ENCODE measurements at regions not wholly inside any gene's neighbourhood (a gene's known extent, or its start where the extent isn't known, plus 50 kb on each side); places are given as distances from the start of the nearest gene placed in this dataset.

DNA sequence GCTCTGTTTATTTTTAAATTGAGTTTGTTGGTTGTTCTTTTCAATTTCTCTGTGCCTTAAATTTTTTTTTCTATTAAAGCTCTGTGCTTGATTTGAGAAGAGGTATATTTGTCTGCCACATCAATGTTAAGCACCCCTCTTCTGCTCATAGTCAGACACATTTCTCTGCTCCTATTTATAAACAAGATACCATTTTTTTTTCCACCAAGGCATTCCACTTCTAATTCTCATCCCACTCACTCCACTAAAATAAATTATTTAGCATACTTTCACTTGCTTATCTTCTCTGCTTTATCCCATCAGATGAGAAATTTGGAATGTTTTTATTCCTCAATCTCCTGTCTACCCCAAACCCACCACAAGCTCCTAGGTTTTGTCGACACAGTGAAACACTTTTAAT lies 127.0 kb upstream of the PDE5A start (continued):
- TF ChIP-seq, protein P1, sequence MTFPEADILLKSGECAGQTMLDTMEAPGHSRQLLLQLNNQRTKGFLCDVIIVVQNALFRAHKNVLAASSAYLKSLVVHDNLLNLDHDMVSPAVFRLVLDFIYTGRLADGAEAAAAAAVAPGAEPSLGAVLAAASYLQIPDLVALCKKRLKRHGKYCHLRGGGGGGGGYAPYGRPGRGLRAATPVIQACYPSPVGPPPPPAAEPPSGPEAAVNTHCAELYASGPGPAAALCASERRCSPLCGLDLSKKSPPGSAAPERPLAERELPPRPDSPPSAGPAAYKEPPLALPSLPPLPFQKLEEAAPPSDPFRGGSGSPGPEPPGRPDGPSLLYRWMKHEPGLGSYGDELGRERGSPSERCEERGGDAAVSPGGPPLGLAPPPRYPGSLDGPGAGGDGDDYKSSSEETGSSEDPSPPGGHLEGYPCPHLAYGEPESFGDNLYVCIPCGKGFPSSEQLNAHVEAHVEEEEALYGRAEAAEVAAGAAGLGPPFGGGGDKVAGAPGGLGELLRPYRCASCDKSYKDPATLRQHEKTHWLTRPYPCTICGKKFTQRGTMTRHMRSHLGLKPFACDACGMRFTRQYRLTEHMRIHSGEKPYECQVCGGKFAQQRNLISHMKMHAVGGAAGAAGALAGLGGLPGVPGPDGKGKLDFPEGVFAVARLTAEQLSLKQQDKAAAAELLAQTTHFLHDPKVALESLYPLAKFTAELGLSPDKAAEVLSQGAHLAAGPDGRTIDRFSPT (tag by site-specific recombination; IDR thresholded peaks at IDR 0.05) = no peak
- TF ChIP-seq, protein P2, sequence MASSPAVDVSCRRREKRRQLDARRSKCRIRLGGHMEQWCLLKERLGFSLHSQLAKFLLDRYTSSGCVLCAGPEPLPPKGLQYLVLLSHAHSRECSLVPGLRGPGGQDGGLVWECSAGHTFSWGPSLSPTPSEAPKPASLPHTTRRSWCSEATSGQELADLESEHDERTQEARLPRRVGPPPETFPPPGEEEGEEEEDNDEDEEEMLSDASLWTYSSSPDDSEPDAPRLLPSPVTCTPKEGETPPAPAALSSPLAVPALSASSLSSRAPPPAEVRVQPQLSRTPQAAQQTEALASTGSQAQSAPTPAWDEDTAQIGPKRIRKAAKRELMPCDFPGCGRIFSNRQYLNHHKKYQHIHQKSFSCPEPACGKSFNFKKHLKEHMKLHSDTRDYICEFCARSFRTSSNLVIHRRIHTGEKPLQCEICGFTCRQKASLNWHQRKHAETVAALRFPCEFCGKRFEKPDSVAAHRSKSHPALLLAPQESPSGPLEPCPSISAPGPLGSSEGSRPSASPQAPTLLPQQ (tag by site-specific recombination; IDR thresholded peaks at IDR 0.05) = no peak
- TF ChIP-seq ZNF610 (tag by site-specific recombination; IDR thresholded peaks at IDR 0.05; ENCODE audit: borderline replicate concordance) = no peak
- no peak for TF ChIP-seq ZNF473 (tag by site-specific recombination; IDR thresholded peaks at IDR 0.05)
- TF ChIP-seq, protein P3, sequence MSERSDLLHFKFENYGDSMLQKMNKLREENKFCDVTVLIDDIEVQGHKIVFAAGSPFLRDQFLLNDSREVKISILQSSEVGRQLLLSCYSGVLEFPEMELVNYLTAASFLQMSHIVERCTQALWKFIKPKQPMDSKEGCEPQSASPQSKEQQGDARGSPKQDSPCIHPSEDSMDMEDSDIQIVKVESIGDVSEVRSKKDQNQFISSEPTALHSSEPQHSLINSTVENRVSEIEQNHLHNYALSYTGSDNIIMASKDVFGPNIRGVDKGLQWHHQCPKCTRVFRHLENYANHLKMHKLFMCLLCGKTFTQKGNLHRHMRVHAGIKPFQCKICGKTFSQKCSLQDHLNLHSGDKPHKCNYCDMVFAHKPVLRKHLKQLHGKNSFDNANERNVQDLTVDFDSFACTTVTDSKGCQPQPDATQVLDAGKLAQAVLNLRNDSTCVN (tag by site-specific recombination; optimal IDR thresholded peaks at IDR 0.05) = no peak

DNA sequence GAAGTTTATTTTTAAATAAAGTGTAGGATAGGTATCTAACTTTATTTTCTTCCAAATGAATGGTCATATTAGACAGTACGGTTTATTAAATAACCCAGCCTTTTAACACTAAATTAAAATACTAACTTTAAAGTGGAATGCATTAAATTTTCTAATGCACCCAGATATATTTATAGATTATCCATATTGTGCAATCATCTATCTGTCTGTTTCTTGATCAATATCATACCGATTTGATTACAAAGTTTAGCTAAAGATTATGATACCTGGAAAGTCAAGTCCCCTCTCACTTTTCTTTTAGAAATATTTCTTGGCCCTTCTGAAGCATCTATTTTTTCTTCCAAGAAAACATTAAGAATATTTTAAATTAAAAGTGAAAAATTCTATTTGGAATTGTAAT lies 124.3 kb upstream of the PDE5A start:
- no peaks in the 10 kb centered on the region for H3K36me3 ChIP-seq (ENCODE audit: control insufficient read depth in 2 of 2, insufficient read depth in 1 of 2, low read length in 2 of 2)
- no peak overlapping the region for H3K27ac ChIP-seq (ENCODE audit: extremely low read depth, low read depth, low read length)
- TF ChIP-seq, protein P4, sequence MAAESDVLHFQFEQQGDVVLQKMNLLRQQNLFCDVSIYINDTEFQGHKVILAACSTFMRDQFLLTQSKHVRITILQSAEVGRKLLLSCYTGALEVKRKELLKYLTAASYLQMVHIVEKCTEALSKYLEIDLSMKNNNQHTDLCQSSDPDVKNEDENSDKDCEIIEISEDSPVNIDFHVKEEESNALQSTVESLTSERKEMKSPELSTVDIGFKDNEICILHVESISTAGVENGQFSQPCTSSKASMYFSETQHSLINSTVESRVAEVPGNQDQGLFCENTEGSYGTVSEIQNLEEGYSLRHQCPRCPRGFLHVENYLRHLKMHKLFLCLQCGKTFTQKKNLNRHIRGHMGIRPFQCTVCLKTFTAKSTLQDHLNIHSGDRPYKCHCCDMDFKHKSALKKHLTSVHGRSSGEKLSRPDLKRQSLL (tag by site-specific recombination; IDR thresholded peaks at IDR 0.05) = no peak
- H3K9me3 ChIP-seq (ENCODE audit: control insufficient read depth, insufficient read depth, low read depth, low read length) = no peaks in the 10 kb centered on the region
- ChIA-PET POLR2A (no interaction called here), CTCF (no interaction called here)
- H3K4me1 ChIP-seq (ENCODE audit: control insufficient read depth, insufficient read depth, low read length) = no peaks in the 10 kb centered on the region
- no peak overlapping the region for H3K4me3 ChIP-seq (ENCODE audit: low read depth, low read length)

DNA sequence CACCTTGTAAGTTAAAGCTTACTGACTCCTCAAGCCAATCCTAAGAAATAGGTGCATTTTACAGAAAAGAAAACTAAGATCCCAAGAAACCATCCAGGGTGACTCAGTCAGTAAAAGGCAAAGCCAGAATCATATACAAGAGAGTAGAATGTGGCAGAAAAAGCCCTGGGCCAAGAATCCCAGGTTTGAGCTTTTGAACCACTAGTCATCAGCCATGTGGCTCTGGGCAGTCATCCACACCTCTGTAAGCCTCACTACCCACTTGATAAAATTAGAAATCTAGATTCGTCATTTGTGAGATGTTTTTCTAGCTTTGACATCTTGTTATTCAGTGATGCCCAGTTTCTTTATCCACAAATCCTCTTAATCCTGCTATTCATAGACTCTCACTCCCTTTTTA lies 122.2 kb upstream of the PDE5A start:
- Histone ChIP-seq H3K4me1 (ENCODE audit: control insufficient read depth, insufficient read depth, low read length) (no peaks in the 10 kb centered on the region), H3K9me3 (ENCODE audit: control insufficient read depth, insufficient read depth, low read depth, low read length) (no peaks in the 10 kb centered on the region), H3K27ac (ENCODE audit: extremely low read depth, low read depth, low read length) (no peak overlapping the region), H3K4me3 (ENCODE audit: low read depth, low read length) (no peak overlapping the region), H3K36me3 (ENCODE audit: control insufficient read depth in 2 of 2, insufficient read depth in 1 of 2, low read length in 2 of 2) (no peaks in the 10 kb centered on the region)
- POLR2A ChIA-PET = no interaction called here
- CTCF ChIA-PET = no interaction called here
- no peak for TF ChIP-seq ZXDB (tag by site-specific recombination; IDR thresholded peaks at IDR 0.05)
- TF ChIP-seq, protein P5, sequence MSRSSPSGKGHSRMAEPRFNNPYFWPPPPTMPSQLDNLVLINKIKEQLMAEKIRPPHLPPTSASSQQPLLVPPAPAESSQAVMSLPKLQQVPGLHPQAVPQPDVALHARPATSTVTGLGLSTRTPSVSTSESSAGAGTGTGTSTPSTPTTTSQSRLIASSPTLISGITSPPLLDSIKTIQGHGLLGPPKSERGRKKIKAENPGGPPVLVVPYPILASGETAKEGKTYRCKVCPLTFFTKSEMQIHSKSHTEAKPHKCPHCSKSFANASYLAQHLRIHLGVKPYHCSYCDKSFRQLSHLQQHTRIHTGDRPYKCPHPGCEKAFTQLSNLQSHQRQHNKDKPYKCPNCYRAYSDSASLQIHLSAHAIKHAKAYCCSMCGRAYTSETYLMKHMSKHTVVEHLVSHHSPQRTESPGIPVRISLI (tag by site-specific recombination; IDR thresholded peaks at IDR 0.05) = no peak
- TF ChIP-seq, protein P6, sequence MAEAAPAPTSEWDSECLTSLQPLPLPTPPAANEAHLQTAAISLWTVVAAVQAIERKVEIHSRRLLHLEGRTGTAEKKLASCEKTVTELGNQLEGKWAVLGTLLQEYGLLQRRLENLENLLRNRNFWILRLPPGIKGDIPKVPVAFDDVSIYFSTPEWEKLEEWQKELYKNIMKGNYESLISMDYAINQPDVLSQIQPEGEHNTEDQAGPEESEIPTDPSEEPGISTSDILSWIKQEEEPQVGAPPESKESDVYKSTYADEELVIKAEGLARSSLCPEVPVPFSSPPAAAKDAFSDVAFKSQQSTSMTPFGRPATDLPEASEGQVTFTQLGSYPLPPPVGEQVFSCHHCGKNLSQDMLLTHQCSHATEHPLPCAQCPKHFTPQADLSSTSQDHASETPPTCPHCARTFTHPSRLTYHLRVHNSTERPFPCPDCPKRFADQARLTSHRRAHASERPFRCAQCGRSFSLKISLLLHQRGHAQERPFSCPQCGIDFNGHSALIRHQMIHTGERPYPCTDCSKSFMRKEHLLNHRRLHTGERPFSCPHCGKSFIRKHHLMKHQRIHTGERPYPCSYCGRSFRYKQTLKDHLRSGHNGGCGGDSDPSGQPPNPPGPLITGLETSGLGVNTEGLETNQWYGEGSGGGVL (tag by site-specific recombination; IDR thresholded peaks at IDR 0.05) = no peak
- TF ChIP-seq, protein P3 (tag by site-specific recombination; optimal IDR thresholded peaks at IDR 0.05) = no peak
- no peak for TF ChIP-seq ZBTB48 (tag by site-specific recombination; IDR thresholded peaks at IDR 0.05)
- TF ChIP-seq ZNF24 (tag by site-specific recombination; IDR thresholded peaks at IDR 0.05) = no peak
- TF ChIP-seq, protein P7, sequence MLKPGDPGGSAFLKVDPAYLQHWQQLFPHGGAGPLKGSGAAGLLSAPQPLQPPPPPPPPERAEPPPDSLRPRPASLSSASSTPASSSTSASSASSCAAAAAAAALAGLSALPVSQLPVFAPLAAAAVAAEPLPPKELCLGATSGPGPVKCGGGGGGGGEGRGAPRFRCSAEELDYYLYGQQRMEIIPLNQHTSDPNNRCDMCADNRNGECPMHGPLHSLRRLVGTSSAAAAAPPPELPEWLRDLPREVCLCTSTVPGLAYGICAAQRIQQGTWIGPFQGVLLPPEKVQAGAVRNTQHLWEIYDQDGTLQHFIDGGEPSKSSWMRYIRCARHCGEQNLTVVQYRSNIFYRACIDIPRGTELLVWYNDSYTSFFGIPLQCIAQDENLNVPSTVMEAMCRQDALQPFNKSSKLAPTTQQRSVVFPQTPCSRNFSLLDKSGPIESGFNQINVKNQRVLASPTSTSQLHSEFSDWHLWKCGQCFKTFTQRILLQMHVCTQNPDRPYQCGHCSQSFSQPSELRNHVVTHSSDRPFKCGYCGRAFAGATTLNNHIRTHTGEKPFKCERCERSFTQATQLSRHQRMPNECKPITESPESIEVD (tag by site-specific recombination; IDR thresholded peaks at IDR 0.05) = no peak
- TF ChIP-seq, protein P8, sequence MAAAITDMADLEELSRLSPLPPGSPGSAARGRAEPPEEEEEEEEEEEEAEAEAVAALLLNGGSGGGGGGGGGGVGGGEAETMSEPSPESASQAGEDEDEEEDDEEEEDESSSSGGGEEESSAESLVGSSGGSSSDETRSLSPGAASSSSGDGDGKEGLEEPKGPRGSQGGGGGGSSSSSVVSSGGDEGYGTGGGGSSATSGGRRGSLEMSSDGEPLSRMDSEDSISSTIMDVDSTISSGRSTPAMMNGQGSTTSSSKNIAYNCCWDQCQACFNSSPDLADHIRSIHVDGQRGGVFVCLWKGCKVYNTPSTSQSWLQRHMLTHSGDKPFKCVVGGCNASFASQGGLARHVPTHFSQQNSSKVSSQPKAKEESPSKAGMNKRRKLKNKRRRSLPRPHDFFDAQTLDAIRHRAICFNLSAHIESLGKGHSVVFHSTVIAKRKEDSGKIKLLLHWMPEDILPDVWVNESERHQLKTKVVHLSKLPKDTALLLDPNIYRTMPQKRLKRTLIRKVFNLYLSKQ (tag by site-specific recombination; IDR thresholded peaks at IDR 0.05; ENCODE audit: borderline replicate concordance) = no peak
- TF ChIP-seq, protein P9, sequence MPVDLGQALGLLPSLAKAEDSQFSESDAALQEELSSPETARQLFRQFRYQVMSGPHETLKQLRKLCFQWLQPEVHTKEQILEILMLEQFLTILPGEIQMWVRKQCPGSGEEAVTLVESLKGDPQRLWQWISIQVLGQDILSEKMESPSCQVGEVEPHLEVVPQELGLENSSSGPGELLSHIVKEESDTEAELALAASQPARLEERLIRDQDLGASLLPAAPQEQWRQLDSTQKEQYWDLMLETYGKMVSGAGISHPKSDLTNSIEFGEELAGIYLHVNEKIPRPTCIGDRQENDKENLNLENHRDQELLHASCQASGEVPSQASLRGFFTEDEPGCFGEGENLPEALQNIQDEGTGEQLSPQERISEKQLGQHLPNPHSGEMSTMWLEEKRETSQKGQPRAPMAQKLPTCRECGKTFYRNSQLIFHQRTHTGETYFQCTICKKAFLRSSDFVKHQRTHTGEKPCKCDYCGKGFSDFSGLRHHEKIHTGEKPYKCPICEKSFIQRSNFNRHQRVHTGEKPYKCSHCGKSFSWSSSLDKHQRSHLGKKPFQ (tag by site-specific recombination; IDR thresholded peaks at IDR 0.05) = no peak
- TF ChIP-seq ZNF670 (tag by site-specific recombination; IDR thresholded peaks at IDR 0.05; ENCODE audit: low read depth) = no peak
- TF ChIP-seq BCL11A (tag by site-specific recombination; IDR thresholded peaks at IDR 0.05; ENCODE audit: low read depth) = no peak

All from HEK293 (cell line).